Esophagus (tissue), 2 donors: ENCODE measurements at regions not wholly inside any gene's neighbourhood (a gene's known extent, or its start where the extent isn't known, plus 50 kb on each side); places are given as distances from the start of the nearest gene placed in this dataset.
A peak's percentile ranks its signal among the peaks of the same experiment; 100 is the strongest.

ENCODE experiments used
- H3K27ac ChIP-seq, 2 donors: one replicate each; pipeline ENCODE4 v1.5.1; 2013; ENCODE audit warnings: low read depth in 2 of 2, mild to moderate bottlenecking in 2 of 2, inconsistent platforms in 1 of 2, low read length in 1 of 2, moderate library complexity in 1 of 2
- H3K27me3 ChIP-seq, 2 donors: one replicate each; pipeline ENCODE4 v1.6.1; 2013; ENCODE audit warnings: low read length in 2 of 2, control low read depth in 1 of 2, mild to moderate bottlenecking in 1 of 2; ENCODE audit not compliant: insufficient read depth in 2 of 2, control insufficient read depth in 1 of 2
- H3K36me3 ChIP-seq, 2 donors: one replicate each; pipeline ENCODE4 v1.6.1; 2013; ENCODE audit warnings: low read length in 1 of 2; ENCODE audit not compliant: control insufficient read depth in 2 of 2, insufficient read depth in 2 of 2
- H3K4me1 ChIP-seq, 2 donors: one replicate each; pipeline ENCODE4 v1.6.1; 2013; ENCODE audit warnings: low read length in 1 of 2; ENCODE audit not compliant: control insufficient read depth in 2 of 2, insufficient read depth in 2 of 2
- H3K4me3 ChIP-seq, 2 donors: one replicate each; pipeline ENCODE4 v1.5.1; 2013; ENCODE audit warnings: low read length in 2 of 2, mild to moderate bottlenecking in 2 of 2, low read depth in 1 of 2, moderate library complexity in 1 of 2
- H3K9me3 ChIP-seq, 2 donors: one replicate each; pipeline ENCODE4 v1.6.1; 2013; ENCODE audit warnings: mild to moderate bottlenecking in 2 of 2, low read depth in 1 of 2, low read length in 1 of 2, moderate library complexity in 1 of 2; ENCODE audit not compliant: control insufficient read depth in 2 of 2, insufficient read depth in 1 of 2
- WGBS, 2 donors: extraction: QIAGEN DNeasy Blood & Tissue Kit; methylation state at CpG; one replicate each; pipeline ENCODE4 v1.1.7; 2013; 5-methylcytosine and 5-hydroxymethylcytosine counted together
- donor health status: healthy with polysubstance abuse.
- donor health status: Bipolar disorder and iron deficiency.

DNA sequence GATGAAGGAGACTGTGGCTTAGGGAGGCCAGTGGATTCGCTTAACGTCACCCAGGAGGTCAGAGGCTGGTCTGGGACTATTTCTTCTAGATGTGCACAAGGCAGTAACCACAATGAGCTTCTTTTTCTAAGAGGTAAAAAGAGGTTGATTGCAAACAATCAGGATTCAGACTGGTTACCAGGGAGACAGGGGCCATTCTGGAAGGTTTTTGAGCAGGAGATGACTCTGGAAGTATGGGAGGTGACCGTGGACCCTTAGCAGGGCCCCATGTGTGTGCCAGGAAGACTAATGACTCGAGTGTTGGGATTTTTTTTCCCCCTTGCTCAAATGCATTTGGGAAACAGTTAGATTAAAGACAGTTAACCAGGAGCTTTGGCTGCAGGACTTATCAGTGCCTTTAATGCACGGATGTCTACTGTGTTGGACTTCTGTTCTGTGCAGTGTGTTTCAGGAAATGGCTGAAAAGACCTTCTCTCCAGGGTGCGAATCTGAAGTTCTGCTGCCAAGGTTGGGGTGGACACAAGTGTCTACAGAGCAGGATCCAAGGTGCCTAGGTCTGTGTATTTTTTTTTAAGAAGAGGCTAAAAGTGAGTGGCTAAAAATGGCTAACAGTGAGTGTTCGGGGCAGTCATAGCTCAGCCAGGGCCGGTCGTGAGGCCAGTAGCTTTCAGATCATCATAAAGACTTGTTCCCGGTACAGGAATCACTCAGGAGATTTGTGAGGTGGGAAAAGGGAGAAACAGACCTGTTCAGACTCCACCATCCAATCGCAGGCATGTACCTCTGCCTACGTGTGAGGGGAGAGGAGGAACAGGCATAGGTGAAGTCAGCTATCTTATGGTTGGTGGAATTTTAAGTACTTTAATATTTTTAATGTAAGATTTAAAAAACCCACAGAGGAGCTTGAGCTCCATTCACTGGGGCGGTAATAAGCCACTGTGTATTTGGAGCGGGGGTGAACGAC lies 82.3 kb upstream of the CIBAR2 start:
- WGBS, 2 donors, result 88 to 91% methylated on average over 15 of the region's 15 CpGs
- peaks cover 0 to 2% of the 10 kb centered on the region in 2 donors for H3K4me1 ChIP-seq
- no peak overlapping the region for H3K4me3 ChIP-seq
- H3K36me3 ChIP-seq, result no peaks in the 10 kb centered on the region
- no peak overlapping the region for H3K27ac ChIP-seq
- H3K27me3 ChIP-seq, result no peaks in the 10 kb centered on the region
- peaks cover 0 to 5% of the 10 kb centered on the region in 2 donors for H3K9me3 ChIP-seq

DNA sequence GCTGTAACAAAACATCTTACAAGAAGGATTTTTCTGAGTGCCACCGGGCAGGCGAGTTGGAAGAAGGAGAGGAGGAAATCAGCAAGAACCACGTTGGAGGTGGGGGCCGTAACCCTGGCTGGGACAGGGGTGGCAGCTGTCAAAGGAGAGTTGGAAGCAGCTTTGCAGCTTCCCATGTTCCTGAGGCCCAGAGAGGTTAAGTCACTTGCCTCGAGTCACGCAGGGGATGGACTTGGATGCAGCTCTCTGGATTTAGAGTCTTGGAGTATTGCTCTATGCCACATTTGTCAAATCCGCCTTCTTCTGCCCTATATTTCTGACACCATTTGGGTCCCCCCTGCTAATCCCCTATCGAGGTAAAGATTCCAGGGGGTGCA lies 83.0 kb upstream of the CIBAR2 start:
- WGBS, 2 donors, result 76% methylated on average over 8 of the region's 8 CpGs
- Histone ChIP-seq H3K4me1 (peaks cover 0 to 2% of the 10 kb centered on the region in 2 donors), H3K36me3 (no peaks in the 10 kb centered on the region), H3K27me3 (no peaks in the 10 kb centered on the region), H3K4me3 (no peak overlapping the region), H3K27ac (no peak overlapping the region), H3K9me3 (peaks cover 0 to 5% of the 10 kb centered on the region in 2 donors)

- no peaks in the 10 kb centered on the region for H3K27me3 ChIP-seq
- peaks cover 0 to 3% of the 10 kb centered on the region in 2 donors for H3K9me3 ChIP-seq
- no peak overlapping the region for H3K4me3 ChIP-seq
- no peaks in the 10 kb centered on the region for H3K36me3 ChIP-seq
- H3K4me1 ChIP-seq, result peaks cover 0 to 2% of the 10 kb centered on the region in 2 donors
- H3K27ac ChIP-seq, result peak overlapping the region; percentile 40 to 50
- WGBS, 2 donors, result 33 to 36% methylated on average over 22 of the region's 22 CpGs
These were observed 83.9 kb upstream of the CIBAR2 start for GRCh38 chr16:85195900-85196772.

- Histone ChIP-seq H3K9me3 (no peaks in the 10 kb centered on the region), H3K4me3 (no peak overlapping the region), H3K27ac (peak overlapping the region; percentile 18 to 20), H3K36me3 (no peaks in the 10 kb centered on the region), H3K4me1 (peaks cover 0 to 2% of the 10 kb centered on the region in 2 donors), H3K27me3 (no peaks in the 10 kb centered on the region)
- WGBS, 2 donors, result 73 to 76% methylated on average over 13 of the region's 13 CpGs
These were observed 84.7 kb upstream of the CIBAR2 start for GRCh38 chr16:85196976-85197375.

DNA sequence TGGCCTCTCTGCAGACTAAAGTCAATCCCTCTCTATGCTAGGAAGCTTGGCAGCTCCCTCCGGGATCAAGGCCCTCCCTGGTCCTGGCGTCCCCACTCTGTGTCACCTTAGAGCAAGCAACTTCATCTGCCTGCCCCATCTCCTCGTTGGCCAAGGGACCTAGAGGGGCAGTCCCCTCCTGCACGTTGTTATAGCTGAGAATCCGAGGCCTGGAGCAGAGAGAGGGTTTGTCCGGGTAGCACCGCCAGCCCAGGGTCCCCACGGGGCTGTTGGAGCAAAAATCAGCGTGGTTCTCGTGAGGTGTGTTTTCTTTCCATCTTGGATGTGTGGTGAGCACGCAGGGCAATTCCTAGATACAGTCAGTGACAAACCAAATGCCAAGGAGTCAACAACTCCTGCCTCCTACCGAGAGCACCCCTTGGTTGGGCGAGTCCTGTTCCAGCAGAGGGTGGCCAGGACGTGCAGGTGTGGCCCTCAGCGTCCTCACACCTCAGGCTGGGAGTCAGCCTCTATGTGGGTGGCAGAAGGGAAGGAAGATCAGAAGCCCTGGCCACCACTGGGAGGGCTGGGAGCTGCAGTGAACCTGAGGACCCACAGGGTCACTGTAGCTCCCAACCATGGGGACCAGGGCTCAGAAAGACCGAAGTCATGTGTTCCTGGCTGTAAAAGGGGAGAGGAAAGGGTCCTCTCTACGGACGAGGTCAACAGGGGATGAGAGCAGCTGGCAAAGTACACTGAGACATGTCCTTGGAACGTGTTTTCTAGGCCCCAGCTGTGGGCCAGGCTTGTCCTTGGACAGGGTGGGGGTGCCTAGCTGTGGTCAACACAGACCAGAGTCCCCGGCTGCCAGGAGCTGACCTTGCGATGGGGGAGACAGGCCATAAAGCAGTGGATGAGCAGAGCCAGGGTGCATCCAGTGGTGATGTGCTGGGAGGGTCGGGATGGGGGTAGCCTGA lies 85.6 kb upstream of the CIBAR2 start:
- Histone ChIP-seq H3K27ac (no peak overlapping the region), H3K27me3 (no peaks in the 10 kb centered on the region), H3K9me3 (no peaks in the 10 kb centered on the region), H3K4me3 (no peak overlapping the region), H3K36me3 (no peaks in the 10 kb centered on the region), H3K4me1 (peaks cover 0 to 2% of the 10 kb centered on the region in 2 donors)
- 76 to 87% methylated on average over 22 of the region's 22 CpGs for WGBS, 2 donors

GRCh38 chr16:85199069-85199725 lies 86.9 kb upstream of the CIBAR2 start:
- no peak overlapping the region for H3K27ac ChIP-seq
- H3K4me3 ChIP-seq, result no peak overlapping the region
- H3K36me3 ChIP-seq, result no peaks in the 10 kb centered on the region
- peaks cover 2 to 3% of the 10 kb centered on the region in 2 donors for H3K4me1 ChIP-seq
- no peaks in the 10 kb centered on the region for H3K9me3 ChIP-seq
- H3K27me3 ChIP-seq, result no peaks in the 10 kb centered on the region
- WGBS, 2 donors, result 66 to 69% methylated on average over 21 of the region's 21 CpGs

GRCh38 chr16:85199880-85200279 lies 87.6 kb upstream of the CIBAR2 start:
- WGBS, 2 donors, result 82 to 89% methylated on average over 9 of the region's 9 CpGs
- Histone ChIP-seq H3K27me3 (no peaks in the 10 kb centered on the region), H3K4me3 (no peak overlapping the region), H3K27ac (no peak overlapping the region), H3K36me3 (no peaks in the 10 kb centered on the region), H3K9me3 (no peaks in the 10 kb centered on the region), H3K4me1 (peaks cover 2 to 3% of the 10 kb centered on the region in 2 donors)

DNA sequence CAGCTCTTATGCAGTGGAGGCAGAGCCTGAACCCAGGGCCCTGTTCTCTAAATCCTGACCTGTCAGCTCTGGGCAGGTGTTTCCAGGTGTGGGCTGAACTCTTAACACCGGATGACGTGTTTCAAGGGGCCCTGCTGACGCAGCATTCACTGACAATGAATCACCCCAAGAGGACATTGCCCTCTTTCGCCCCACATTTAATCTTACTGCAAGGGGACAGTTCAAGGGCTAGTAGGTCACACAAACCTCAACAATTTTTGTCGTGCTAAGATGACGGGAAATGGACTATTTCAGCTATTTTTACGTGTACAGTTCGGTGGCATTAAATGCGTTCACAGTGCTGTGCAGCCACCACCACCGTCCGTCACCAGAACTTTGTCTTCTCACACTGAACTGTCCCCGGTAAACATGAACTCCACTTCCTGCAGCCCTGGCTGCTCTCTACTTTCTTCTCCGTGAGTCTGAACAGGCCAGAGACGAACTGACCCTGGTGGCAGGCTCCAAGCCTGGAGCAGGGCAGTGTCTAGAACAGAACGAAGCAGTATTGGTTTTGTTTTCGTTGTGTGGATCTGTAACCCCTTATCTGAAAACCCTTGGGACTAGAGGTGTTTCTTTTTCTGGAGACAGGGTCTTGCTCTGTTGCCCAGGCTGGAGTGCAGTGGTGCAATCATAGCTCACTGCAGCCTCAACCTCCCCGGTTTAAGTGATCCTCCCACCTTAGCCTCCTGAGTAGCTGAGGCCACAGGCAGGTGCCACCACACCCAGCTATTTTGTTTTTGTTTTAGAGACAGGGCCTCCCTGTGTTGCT lies 88.4 kb upstream of the CIBAR2 start:
- Histone ChIP-seq H3K4me3 (no peak overlapping the region), H3K27ac (no peak overlapping the region), H3K36me3 (no peaks in the 10 kb centered on the region), H3K9me3 (no peaks in the 10 kb centered on the region), H3K27me3 (no peaks in the 10 kb centered on the region), H3K4me1 (peaks cover 2 to 3% of the 10 kb centered on the region in 2 donors)
- WGBS, 2 donors, result 72 to 86% methylated on average over 17 of the region's 17 CpGs
